ENCODE measurements at regions not wholly inside any gene's neighbourhood (a gene's known extent, or its start where the extent isn't known, plus 50 kb on each side); places are given as distances from the start of the nearest gene placed in this dataset.
"Not testable (repeated sequence)": the region's sequence is repeated elsewhere in the genome, so short reads cannot be mapped to it uniquely, and the experiment has no call there.

DNA sequence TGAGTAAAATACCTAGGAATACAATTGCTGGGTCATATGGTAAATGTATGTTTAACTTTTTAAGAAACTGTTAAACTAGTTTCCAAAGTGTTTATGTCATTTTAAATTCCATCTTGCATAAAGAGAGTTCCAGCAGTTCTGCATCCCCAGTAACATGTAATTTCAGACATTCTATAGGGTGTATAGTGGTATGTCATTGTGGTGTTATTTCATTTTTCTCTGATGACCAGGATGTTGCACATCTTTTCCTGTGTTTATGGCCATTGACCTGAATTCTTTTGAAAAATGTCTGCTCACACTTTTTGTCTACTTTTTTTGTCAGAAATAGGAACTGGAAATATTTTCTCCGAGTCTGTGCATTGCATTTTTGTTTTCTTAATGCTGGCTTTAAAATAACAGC is 128.9 kb downstream of the TMEM200A start:
- Histone ChIP-seq H3K4me3 (ENCODE audit: low read depth in 1 of 2, low read length in 2 of 2) (no peak overlapping the region), H3K36me3 (ENCODE audit: insufficient read depth, low read length) (no peaks in the 10 kb centered on the region), H3K9me3 (ENCODE audit: low read length) (no peaks in the 10 kb centered on the region), H3K4me1 (ENCODE audit: insufficient read depth, low read length) (no peaks in the 10 kb centered on the region), H3K9ac (ENCODE audit: low read length) (no peak overlapping the region), H3K27ac (ENCODE audit: low read depth, low read length) (no peak overlapping the region), H3K27me3 (ENCODE audit: control insufficient read depth in 1 of 2, insufficient read depth in 2 of 2, low read length in 2 of 2) (no peaks in the 10 kb centered on the region)

DNA sequence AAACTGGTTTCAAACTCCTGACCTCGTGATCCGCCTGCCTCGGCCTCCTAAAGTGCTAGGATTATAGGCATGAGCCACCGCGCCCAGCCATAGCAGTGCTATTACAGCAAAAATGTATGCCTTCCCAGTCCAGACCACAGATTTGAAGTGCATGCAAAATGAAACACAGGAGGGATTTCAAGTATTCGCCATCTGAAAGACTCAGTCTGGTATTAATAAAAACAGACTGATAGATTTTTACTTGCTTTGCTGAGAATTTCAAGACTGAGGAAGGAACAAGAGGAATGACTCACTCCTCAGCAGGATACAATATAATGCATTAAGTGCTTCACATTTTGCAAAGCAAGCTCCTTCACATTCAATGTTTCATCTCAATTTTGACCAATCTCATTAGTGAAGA is 134.9 kb downstream of the TMEM200A start:
- Histone ChIP-seq H3K9ac (ENCODE audit: low read length) (no peak overlapping the region), H3K36me3 (ENCODE audit: insufficient read depth, low read length) (no peaks in the 10 kb centered on the region), H3K4me3 (ENCODE audit: low read depth in 1 of 2, low read length in 2 of 2) (no peak overlapping the region), H3K27me3 (ENCODE audit: control insufficient read depth in 1 of 2, insufficient read depth in 2 of 2, low read length in 2 of 2) (no peaks in the 10 kb centered on the region), H3K4me1 (ENCODE audit: insufficient read depth, low read length) (no peaks in the 10 kb centered on the region), H3K9me3 (ENCODE audit: low read length) (no peaks in the 10 kb centered on the region), H3K27ac (ENCODE audit: low read depth, low read length) (no peak overlapping the region)

DNA sequence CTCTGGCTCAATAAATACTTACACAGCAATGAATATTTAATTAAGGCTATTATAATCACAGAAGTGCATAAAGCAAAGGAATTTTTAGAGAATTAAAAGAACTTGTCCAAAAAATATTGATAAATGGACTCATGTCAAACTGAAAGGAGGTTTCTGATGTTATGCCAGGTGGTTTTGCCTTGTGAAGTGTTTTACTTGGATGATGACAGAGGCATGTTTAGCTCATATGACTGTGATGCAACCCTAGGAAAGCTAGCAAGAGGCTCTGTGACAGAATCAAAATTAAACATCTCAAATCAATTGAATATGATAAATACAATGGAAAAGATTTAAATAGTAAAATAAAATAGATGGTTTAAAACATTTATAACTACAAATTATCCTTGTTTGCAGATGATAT is 137.3 kb downstream of the TMEM200A start:
- no peaks in the 10 kb centered on the region for H3K4me1 ChIP-seq (ENCODE audit: insufficient read depth, low read length)

DNA sequence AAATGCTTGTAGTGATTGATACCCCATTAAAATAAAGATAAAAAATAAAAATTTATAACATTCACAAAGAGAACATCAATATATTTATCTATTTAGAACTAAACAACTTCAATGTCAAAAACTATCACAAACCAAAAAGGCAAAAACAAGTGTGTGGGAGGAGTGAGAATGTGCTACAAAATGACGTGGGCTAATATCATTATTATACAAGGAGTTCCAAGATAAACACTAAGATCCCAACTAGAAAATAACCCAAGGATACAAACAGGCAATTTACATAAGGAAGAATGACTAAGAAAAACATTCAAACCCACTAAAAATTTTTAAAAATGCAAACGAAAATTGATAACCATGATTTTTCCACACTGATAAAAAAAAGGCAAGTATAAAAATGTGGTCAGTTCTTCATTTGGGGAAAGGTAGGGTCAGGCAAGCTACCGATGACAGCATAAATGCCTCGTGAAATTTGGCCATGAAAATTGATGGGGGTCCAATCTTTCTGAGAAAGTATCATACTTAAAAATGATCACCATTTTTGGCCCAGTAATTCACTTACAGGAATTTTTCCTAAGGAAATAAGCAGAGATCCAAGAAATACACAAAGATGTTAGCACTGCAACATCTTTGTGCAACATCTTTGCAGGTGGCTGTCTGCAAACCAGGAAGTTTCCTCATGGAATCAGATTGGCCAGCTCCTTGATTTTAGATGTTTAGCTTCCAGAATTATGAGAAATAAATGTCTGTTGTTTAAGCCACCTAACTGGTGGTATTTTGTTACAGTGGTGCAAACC is 140.2 kb downstream of the TMEM200A start:
- no peaks in the 10 kb centered on the region for H3K36me3 ChIP-seq (ENCODE audit: insufficient read depth, low read length)
- no peak overlapping the region for H3K27ac ChIP-seq (ENCODE audit: low read depth, low read length)
- no peaks in the 10 kb centered on the region for H3K27me3 ChIP-seq (ENCODE audit: control insufficient read depth in 1 of 2, insufficient read depth in 2 of 2, low read length in 2 of 2)
- no peaks in the 10 kb centered on the region for H3K4me1 ChIP-seq (ENCODE audit: insufficient read depth, low read length)
- H3K9ac ChIP-seq (ENCODE audit: low read length), result no peak overlapping the region
- no peaks in the 10 kb centered on the region for H3K9me3 ChIP-seq (ENCODE audit: low read length)
- H3K4me3 ChIP-seq (ENCODE audit: low read depth in 1 of 2, low read length in 2 of 2), result no peak overlapping the region

More for the DNA sequence above, 137.3 kb downstream of the TMEM200A start:
- Histone ChIP-seq H3K36me3 (ENCODE audit: insufficient read depth, low read length) (no peaks in the 10 kb centered on the region), H3K9me3 (ENCODE audit: low read length) (no peaks in the 10 kb centered on the region), H3K9ac (ENCODE audit: low read length) (no peak overlapping the region), H3K27ac (ENCODE audit: low read depth, low read length) (no peak overlapping the region), H3K27me3 (ENCODE audit: control insufficient read depth in 1 of 2, insufficient read depth in 2 of 2, low read length in 2 of 2) (no peaks in the 10 kb centered on the region), H3K4me3 (ENCODE audit: low read depth in 1 of 2, low read length in 2 of 2) (no peak overlapping the region)

DNA sequence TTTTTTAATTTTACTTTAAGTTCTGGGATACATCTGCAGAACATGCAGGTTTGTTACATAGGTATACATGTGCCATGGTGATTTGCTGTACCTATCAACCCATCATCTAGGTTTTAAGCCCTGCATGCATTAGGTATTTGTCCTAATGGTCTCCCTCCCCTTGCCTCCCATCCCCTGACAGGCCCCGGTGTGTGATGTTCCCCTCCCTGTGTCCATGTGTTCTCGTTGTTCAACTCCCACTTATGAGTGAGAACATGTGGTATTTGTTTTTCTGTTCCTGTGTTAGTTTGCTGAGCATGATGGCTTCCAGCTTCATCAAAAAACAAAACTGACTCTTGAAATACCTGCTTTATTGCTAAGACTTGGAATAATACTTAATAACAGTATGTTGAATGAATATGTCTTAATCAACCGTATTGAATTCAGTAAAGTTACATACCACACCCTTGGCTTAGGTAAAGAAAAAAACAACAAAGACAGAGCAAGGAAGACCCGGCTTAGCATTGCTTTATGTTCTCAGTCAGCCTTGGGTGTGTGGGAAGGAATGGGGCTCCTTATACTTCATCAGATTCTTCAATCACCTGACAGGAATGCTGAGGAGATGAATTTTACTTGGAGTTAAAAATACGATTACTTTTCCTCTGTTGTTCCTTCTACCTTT is 141.3 kb downstream of the TMEM200A start:
- H3K4me1 ChIP-seq (ENCODE audit: insufficient read depth, low read length); H3K9ac ChIP-seq (ENCODE audit: low read length); H3K27me3 ChIP-seq (ENCODE audit: control insufficient read depth in 1 of 2, insufficient read depth in 2 of 2, low read length in 2 of 2); H3K36me3 ChIP-seq (ENCODE audit: insufficient read depth, low read length); H3K4me3 ChIP-seq (ENCODE audit: low read depth in 1 of 2, low read length in 2 of 2); H3K9me3 ChIP-seq (ENCODE audit: low read length); H3K27ac ChIP-seq (ENCODE audit: low read depth, low read length): not testable (repeated sequence)

DNA sequence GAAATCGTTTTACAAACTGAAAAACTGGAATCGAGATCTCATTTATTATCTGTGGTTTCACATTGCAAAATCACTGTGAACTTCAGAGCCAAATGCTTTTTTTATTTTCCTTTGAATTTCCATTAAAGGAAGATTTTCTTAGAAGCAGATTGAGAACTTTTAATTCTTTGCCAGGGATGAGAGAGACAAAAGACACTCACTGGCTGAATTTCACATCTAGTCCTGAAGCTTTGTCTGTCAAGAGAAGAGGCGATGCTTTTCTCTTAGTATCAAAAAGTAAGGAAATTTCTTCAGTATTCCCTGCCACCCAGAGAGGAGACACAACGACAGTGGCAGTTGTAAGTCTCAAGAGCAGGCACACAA is 141.8 kb downstream of the TMEM200A start:
- no peak overlapping the region for H3K4me3 ChIP-seq (ENCODE audit: low read depth in 1 of 2, low read length in 2 of 2)
- H3K36me3 ChIP-seq (ENCODE audit: insufficient read depth, low read length), result no peaks in the 10 kb centered on the region
- no peaks in the 10 kb centered on the region for H3K4me1 ChIP-seq (ENCODE audit: insufficient read depth, low read length)
- no peak overlapping the region for H3K27ac ChIP-seq (ENCODE audit: low read depth, low read length)
- H3K9me3 ChIP-seq (ENCODE audit: low read length), result no peaks in the 10 kb centered on the region
- H3K27me3 ChIP-seq (ENCODE audit: control insufficient read depth in 1 of 2, insufficient read depth in 2 of 2, low read length in 2 of 2), result no peaks in the 10 kb centered on the region
- no peak overlapping the region for H3K9ac ChIP-seq (ENCODE audit: low read length)

DNA sequence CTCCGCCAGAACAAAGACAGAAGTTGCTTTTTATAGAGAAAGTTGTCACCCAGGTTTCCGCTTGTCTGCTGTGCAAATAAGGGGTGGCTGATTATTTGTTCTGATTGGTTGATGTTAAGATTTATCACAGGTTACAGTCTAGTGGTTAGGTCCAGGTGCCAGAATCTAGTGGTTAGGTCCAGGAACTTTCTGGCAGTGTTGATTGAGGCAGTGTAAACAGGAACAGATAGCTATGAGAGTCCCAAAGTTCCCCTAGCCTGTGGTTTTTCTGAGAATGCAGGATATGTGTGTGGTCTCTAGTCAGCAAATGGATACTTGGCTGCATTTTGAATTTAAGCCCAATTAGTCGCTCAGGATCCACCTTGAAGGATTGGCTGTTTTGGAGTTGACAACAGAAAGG is 148.0 kb downstream of the TMEM200A start:
- Histone ChIP-seq H3K27me3 (ENCODE audit: control insufficient read depth in 1 of 2, insufficient read depth in 2 of 2, low read length in 2 of 2) (no peaks in the 10 kb centered on the region), H3K4me3 (ENCODE audit: low read depth in 1 of 2, low read length in 2 of 2) (no peak overlapping the region), H3K9ac (ENCODE audit: low read length) (no peak overlapping the region), H3K36me3 (ENCODE audit: insufficient read depth, low read length) (no peaks in the 10 kb centered on the region), H3K9me3 (ENCODE audit: low read length) (no peaks in the 10 kb centered on the region), H3K27ac (ENCODE audit: low read depth, low read length) (no peak overlapping the region), H3K4me1 (ENCODE audit: insufficient read depth, low read length) (no peaks in the 10 kb centered on the region)

DNA sequence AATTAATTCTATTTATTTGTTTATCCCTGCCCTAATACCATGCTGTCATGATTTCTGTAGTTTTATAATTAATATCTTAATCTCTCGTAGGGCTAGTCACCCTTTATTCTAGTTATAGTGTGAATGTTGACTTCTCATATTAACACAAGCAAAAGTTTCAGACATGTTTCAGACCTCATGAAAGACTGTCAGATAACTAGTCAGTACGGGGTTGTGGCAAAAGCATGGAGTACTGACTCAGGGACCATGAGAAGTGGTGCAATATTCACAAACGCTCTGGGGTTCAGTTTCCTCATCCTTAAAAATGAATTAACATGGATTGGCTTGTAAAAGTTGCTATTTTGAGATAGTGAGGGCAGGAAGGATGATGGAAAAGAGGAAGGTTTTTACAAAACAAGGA is 148.9 kb downstream of the TMEM200A start:
- Histone ChIP-seq H3K4me3 (ENCODE audit: low read depth in 1 of 2, low read length in 2 of 2) (no peak overlapping the region), H3K4me1 (ENCODE audit: insufficient read depth, low read length) (no peaks in the 10 kb centered on the region), H3K9ac (ENCODE audit: low read length) (no peak overlapping the region), H3K36me3 (ENCODE audit: insufficient read depth, low read length) (no peaks in the 10 kb centered on the region), H3K27ac (ENCODE audit: low read depth, low read length) (no peak overlapping the region), H3K9me3 (ENCODE audit: low read length) (no peaks in the 10 kb centered on the region), H3K27me3 (ENCODE audit: control insufficient read depth in 1 of 2, insufficient read depth in 2 of 2, low read length in 2 of 2) (no peaks in the 10 kb centered on the region)

DNA sequence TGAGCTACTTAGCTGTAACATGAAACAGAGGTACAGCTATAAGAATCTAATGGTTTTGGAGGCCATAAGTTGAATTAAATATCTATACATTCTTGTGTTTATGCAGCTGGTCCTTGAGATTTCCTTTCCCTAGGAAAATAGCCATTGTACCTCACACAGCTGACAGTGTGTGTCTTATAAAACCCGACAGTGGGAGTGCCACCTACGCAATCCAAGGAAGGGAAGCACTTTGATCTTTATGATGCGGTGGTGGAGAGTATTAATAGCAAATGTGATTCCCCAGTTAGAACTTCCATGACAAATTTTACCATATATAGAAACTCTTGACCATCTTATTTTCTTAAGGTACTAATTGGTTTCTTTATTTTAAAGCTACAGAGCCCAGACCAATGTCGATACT is 149.5 kb downstream of the TMEM200A start:
- no peak overlapping the region for H3K9ac ChIP-seq (ENCODE audit: low read length)
- H3K4me3 ChIP-seq (ENCODE audit: low read depth in 1 of 2, low read length in 2 of 2), result no peak overlapping the region
- H3K36me3 ChIP-seq (ENCODE audit: insufficient read depth, low read length), result no peaks in the 10 kb centered on the region
- H3K27ac ChIP-seq (ENCODE audit: low read depth, low read length), result no peak overlapping the region
- no peaks in the 10 kb centered on the region for H3K27me3 ChIP-seq (ENCODE audit: control insufficient read depth in 1 of 2, insufficient read depth in 2 of 2, low read length in 2 of 2)
- H3K9me3 ChIP-seq (ENCODE audit: low read length), result no peaks in the 10 kb centered on the region
- no peaks in the 10 kb centered on the region for H3K4me1 ChIP-seq (ENCODE audit: insufficient read depth, low read length)

DNA sequence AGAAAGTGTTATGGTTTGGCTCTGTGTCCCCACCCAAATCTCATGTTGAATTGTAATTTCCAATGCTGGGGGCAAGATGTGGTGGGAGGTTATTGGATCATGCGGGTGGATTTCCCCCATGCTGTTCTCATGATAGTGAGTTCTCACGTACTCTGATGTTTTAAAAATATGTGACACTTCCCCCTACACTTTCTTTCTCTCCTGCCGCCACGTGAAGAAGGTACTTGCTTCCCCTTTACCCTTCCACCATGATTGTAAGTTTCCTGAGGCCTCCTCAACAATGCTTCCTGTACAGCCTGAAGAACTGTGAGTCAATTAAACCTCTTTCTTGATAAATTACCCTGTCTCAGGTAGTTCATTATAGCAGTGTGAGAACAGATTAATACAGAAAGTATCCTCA is 150.8 kb downstream of the TMEM200A start:
- H3K27ac ChIP-seq (ENCODE audit: low read depth, low read length), result no peak overlapping the region
- H3K9me3 ChIP-seq (ENCODE audit: low read length), result no peaks in the 10 kb centered on the region
- no peaks in the 10 kb centered on the region for H3K36me3 ChIP-seq (ENCODE audit: insufficient read depth, low read length)
- H3K4me3 ChIP-seq (ENCODE audit: low read depth in 1 of 2, low read length in 2 of 2), result no peak overlapping the region
- H3K27me3 ChIP-seq (ENCODE audit: control insufficient read depth in 1 of 2, insufficient read depth in 2 of 2, low read length in 2 of 2), result no peaks in the 10 kb centered on the region
- H3K4me1 ChIP-seq (ENCODE audit: insufficient read depth, low read length), result no peaks in the 10 kb centered on the region
- H3K9ac ChIP-seq (ENCODE audit: low read length), result no peak overlapping the region

DNA sequence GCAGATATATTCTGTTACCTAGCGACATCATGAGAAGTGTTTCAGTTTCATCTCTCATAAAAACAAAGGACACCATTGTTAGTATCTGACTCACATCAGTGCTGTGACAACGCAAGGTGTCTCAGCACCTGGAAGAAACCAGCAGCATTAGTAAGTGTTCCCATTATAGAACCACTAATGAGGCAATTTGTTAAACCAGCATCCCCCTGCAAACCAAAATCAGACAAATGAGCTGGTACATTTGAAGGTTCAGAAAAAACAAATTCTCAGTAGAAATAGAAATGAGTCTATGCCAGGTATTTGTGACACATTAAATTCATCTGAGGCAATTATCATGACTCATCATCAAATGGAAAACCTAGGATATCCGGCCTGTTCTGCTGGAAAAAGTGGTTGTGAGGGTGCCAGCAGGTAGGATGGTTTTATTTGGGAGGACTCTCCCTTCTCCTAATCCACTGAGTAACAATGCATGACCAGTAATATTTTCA is 151.7 kb downstream of the TMEM200A start:
- Histone ChIP-seq H3K4me3 (ENCODE audit: low read depth in 1 of 2, low read length in 2 of 2) (no peak overlapping the region), H3K27ac (ENCODE audit: low read depth, low read length) (no peak overlapping the region), H3K36me3 (ENCODE audit: insufficient read depth, low read length) (no peaks in the 10 kb centered on the region), H3K9ac (ENCODE audit: low read length) (no peak overlapping the region), H3K27me3 (ENCODE audit: control insufficient read depth in 1 of 2, insufficient read depth in 2 of 2, low read length in 2 of 2) (no peaks in the 10 kb centered on the region), H3K9me3 (ENCODE audit: low read length) (no peaks in the 10 kb centered on the region), H3K4me1 (ENCODE audit: insufficient read depth, low read length) (no peaks in the 10 kb centered on the region)

DNA sequence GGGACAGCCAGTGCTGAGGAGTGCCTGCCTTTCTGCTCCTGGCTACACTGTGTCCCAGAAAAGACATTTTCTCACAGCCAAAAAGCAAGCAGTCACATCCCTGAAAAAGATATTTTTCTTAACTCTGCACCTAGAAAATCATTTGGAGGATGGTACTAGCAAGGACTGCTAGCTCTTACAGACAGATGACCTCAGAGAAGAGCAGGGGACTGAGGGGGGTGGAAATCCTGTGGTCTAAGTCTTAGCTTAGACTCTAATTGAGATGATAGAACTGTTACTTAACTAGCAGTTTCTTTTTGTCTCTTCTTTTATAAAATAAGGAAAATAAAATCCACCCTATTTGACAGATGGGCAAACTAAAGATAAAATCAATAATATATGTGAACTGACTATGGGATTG is 152.8 kb downstream of the TMEM200A start:
- H3K4me1 ChIP-seq (ENCODE audit: insufficient read depth, low read length), result no peaks in the 10 kb centered on the region
- H3K4me3 ChIP-seq (ENCODE audit: low read depth in 1 of 2, low read length in 2 of 2), result no peak overlapping the region
- H3K36me3 ChIP-seq (ENCODE audit: insufficient read depth, low read length), result no peaks in the 10 kb centered on the region
- no peaks in the 10 kb centered on the region for H3K9me3 ChIP-seq (ENCODE audit: low read length)
- H3K27ac ChIP-seq (ENCODE audit: low read depth, low read length), result no peak overlapping the region
- no peaks in the 10 kb centered on the region for H3K27me3 ChIP-seq (ENCODE audit: control insufficient read depth in 1 of 2, insufficient read depth in 2 of 2, low read length in 2 of 2)
- no peak overlapping the region for H3K9ac ChIP-seq (ENCODE audit: low read length)
